Left cardiac atrium (tissue), 4 donors: ENCODE measurements at regions not wholly inside any gene's neighbourhood (a gene's known extent, or its start where the extent isn't known, plus 50 kb on each side); places are given as distances from the start of the nearest gene placed in this dataset.

Source experiments
- ATAC-seq, 2 donors: fragments of 200-7000 bp; cut with Tn5 transposase; one replicate each; pipeline ENCODE4 v1.9.1; 2020; ENCODE audit warnings: mild to moderate bottlenecking in 2 of 2, moderate library complexity in 2 of 2
- DNase-seq: peaks from one replicate; pipeline ENCODE4 v3.0.0-alpha.2; 2020
- intact Hi-C, 2 donors: fragments of 100-400 bp; cut with DNase I; formaldehyde crosslinking; loops; one replicate each; pipeline versions ENCODE4 v1.14.1 to v1.15.1; 2022 to 2023
- donor health status: DM: no; HTN: yes; CAD: no.
- donor health status: DM: no; HTN: yes; CAD: no; lungs with severe emphysema.
- donor health status: DM: yes; HTN: yes; CAD: no.
- donor health status: Dilated cardiomyopathy.

DNA sequence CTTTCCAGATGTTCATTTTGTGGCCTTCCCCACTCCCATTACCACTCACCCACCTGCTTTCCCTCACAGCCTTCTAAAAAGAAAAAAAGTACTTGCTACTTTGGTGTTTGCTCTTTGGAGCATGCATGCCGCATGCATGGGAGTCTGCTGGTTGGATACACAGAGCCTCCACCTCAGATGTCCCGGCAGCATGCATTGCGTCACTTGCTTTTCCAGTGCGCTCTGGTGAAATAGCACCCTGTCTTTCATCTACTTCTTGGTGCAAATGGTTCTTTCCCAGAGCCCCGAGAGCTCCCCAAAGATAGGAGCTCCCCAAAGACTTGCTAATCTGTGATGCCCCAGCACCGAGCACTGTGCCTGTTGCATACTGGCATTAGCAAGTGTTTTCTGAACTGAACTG is 333.2 kb upstream of the ZNF507 start:
- ATAC-seq (no peak), DNase-seq (no peak)
- intact Hi-C loops: no loop called here

DNA sequence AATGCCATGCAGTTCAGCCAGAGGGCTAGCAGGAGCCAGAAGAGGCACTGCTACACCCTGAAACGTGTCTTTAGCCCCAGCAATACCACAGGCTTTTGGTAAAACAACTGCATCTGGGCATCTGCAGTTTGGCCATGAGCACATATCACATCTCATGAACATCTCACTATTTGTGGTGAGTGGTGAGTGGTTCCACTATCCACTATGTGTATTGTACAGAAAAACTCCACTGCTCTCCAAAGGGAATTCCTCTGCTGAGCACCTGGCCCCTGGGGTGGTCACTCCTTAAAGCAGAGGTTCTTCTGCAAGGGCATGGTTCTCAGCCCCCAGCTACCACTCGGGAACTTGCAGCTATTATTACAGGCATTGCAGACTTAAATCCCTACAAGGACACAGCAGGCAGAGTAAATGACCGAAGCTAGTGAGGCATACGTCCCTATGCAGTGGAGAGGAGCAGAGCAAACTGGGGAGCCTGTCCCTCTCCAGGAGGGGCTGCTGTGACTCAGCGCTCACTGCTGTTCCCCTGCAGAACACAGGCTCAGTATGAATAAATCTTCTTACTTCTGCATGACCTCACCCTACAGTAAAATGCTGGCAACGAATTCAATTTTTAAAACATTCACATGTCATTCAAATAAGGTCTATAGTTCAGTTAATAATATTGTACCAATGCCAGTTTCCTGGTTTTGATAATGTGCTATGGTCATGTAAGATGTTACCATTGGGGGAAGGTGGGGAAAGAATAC is 332.4 kb upstream of the ZNF507 start:
- intact Hi-C loops: no loop called here
- DNase-seq (no peak), ATAC-seq (no peak)

DNA sequence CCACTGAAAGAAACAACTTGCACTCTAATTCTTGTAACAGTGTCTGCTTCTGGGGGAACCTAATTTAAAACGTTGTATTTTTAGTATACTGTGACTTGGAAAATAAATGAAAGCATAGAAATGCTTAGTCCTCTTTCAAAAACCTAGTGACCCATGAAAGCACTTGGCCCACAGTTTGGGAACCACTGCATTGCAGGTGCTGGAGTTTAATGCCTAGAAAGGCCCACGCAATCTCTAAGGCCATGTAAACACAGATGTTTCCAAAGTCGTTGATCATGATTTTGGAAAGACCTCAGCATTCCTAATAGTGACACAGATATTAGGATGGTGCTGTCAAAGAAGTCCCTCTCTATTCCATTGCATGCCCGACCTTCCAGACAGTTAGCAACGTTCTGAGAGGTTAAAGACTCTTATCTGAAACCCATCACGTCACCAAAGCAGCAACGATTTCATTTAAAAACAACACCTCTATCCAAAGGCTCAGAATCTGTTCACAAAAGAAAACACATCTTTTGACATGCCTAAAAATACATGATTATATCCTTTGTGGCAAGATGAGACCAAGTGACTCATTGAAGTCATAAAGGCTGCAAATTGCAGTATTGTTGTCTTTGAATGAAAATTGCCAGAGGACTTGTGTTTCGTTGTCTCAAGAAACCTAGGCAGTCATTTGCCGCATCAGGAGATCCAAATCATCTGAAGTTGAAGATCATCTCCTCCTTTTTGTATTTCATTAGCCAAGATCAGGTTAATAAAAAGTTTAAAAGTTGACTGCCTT is 328.0 kb upstream of the ZNF507 start:
- intact Hi-C loops: no loop called here
- DNase-seq (no peak), ATAC-seq (no peak)

DNA sequence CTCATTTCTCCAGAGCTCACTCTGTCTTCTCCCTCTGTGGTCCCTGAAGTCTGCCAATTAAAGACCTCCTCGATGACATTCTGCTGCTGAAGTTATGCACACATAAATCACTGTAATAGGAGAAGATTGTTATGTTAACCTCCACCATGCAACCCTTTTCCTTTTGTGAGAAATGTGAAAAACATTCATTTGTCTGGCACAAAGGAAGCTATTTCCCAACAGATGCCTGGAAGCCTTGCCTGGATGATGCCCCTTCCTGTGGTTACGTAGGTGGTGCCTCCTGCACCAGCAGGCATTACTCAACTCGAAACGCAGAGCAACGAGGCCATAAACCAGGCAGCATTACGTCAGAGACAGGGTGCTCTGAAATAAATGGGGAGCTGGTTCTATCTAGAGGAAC is 327.4 kb upstream of the ZNF507 start:
- intact Hi-C loops: no loop called here
- ATAC-seq: peak; percentile 61 to 97

DNA sequence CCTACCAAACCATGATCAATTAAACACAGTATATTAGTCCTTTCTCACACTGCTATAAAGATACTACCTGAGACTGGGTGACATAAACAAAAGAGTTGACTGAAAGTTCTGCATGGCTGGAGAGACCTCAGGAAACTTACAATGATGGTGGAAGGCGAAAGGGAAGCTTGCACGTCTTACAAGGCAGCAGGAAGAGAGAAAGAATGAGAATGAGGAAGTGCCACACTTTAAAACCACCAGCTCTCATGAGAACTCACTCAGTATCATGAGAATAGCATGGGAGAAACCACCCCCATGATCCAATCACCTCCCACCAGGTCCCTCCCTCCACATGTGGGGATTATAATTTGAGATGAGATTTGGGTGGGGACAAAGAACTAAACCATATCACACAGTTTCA is 324.9 kb upstream of the ZNF507 start:
- ATAC-seq: no peak
- no peak for DNase-seq
- intact Hi-C loops: no loop called here

More for the DNA sequence above, 327.4 kb upstream of the ZNF507 start:
- DNase-seq: peak; percentile 23

DNA sequence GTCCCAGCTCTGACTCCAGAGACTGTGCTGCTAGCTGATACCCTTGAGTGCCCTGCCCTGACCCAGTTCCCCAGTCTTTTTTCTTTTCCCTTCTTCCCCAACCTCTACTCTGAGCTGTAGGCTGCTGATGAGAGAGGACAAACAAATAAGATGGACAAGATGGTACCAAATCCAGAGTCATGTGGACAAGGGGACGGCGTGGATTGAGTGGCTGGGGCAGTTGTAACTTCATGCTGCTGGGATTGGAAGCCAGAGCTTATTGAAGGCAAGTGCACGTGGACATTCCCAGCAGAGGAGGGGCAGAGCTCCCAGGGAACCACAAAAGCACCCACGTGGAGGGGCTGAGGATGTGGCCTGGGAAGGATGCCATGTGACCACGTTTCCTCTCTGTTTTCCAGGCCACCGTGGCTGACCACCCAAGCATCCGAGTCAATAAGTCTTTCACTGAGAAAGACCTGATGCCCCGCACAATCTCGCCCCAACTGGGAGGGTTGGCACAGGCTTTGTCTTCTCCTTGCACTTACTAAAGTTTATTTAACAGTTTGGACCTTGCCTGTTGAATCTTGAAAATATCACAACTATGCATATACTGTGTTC is 323.3 kb upstream of the ZNF507 start:
- intact Hi-C loops: no loop called here
- ATAC-seq: no peak
- no peak for DNase-seq

DNA sequence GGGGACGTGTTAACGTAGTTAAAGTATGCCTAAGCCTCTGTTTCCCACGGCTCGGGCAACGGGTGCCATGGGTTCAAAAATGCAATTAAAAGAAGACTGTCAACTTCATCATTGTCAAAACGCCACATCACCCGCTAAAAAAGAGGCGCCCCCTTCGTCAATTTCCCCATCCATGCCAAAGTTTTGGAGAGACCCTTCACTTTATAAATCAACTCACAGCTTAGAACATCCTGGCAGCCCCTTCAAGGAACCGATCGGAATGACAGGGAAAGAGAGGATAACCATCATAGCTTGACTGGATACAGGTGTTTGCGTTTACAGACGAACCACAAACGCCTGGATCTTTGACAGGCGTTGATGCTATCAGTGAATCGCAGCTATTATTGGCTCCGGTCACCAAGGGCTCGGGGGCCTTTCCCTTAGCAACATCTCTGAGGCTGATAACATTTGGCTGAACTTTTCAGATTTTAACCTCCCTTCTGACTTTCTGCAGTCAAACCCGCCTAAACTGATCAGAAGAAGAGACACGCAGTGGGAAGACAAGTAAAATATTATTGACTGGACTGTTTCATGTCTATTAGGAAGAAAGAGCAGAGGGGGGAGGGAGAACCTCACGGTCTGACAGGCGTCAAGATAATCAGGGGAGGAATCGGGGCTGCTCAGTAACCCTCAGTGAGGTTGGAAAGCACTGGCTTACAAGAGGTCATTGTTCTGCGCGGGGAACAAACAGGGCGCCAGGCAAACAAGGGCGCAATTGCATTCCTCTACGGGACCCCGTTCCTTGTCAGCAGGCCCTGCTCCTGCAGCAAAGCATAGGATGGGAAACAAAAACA is 322.5 kb upstream of the ZNF507 start:
- intact Hi-C loops: no loop called here

DNA sequence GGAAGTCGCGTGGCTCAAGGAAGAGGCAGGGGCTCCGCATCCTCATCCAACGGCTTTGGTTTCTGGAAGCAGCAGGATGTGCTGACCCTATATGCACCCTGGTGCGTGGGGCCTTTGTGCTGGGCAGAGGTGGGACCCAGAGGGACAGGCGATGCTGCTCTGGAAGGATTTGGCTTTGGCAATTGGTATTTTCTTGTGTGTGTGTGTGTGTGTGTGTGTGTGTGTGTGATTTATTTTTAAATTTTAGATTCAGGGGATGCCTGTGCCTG is 321.9 kb upstream of the ZNF507 start:
- ATAC-seq (no peak), DNase-seq (no peak)
- intact Hi-C loops: no loop called here

More for the DNA sequence above, 322.5 kb upstream of the ZNF507 start:
- ATAC-seq: no peak
- DNase-seq: no peak

DNA sequence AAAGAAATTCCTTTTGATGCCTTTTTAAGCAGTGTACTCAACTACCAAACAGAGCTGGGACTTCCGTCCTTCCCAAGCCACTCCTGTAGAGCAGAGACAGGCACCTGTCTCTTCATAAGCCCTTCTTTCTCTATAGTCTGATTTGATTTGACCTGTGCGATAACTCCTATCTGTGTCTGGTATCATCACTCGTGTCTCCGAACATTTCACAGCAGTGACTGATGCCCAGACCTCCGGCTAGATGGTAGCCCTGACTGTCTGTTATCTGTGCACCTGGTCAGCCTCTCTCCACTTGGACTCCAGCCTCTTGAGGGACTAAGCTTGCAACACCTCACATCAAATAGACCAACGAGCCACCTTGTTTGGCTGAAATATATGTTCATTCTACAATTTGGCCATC is 316.2 kb upstream of the ZNF507 start:
- intact Hi-C loops: no loop called here
- ATAC-seq: no peak
- no peak for DNase-seq

DNA sequence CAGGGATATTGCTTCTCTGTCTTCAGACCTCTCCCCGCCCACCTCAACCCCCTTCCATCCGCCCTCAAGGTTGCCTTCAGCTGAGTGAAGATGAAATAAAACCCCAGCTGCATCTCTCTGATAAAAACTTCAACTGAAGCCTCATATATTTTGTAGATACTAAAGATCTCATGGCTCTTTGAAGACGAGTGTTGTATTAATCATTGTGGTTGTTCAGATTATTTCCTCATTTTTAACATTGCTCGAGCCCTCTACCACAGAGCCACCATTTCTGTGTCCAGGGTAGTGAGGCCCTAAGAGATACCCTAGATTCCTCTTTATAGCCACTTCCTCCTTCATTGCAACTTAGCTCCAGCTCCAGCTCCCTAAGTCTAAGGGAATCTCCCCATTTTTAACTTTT is 312.8 kb upstream of the ZNF507 start:
- DNase-seq (no peak), ATAC-seq (no peak)
- intact Hi-C loops: no loop called here

DNA sequence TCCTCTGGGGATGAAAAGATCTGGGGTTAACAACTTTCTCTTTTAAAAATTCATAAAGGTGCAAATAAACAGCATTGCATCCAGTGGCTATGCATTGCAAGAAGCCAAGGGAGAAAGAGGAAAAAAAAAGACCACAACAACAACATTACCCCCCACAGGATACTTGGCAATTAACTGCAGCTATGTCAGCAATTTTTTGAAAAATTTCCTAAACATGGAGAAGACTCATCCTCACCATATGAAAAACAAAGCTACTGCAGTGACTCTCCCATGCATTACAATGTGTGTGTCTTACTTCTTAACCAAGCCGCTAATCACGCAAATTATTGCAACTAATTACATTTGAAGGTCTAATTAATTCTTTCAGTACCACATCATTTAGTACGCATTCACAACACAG is 309.8 kb upstream of the ZNF507 start:
- DNase-seq (no peak), ATAC-seq (no peak)
- intact Hi-C loops: no loop called here

DNA sequence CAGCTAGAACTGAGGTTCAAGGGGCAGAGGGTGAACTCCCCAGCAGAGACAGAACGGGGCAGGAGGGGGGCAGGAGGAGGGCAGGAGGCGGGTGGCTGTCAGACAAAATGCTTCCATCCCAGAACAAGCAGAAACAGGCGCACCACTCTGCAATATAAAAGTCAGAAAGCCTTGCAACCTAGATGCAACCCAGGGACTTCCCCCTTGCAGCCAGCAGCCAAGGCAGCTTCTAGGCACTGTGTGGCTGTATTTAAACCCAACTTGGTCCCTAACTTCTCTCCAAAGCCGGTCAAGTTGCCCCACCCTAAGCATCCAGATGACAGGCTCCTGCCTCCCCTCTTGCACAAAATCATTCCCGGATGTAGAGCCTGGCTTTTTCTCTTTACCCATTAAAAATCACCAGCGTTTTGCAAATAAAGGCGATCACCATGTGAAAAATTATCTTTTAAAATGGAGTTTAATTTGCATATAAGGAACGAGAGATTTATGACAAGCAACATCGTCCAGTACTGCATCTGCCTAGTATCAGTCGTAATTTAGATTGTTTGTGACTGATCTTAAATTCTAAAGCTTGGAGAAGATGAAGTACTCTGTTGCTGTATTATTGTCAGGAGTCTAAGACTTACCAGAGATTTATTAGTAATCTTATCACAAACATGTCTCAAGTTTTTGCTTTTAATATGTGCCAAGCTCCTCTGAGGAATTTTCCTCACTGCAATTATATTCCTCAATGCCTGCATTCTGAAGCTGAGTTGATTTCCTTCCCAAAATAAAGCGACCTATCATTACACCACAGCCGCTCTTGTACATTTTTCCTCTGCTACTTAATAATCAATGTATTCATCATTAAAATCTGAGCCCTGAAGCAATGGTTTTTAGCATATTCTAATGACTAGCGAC is 307.1 kb upstream of the ZNF507 start:
- ATAC-seq: no peak
- intact Hi-C loops: no loop called here
- DNase-seq: no peak

DNA sequence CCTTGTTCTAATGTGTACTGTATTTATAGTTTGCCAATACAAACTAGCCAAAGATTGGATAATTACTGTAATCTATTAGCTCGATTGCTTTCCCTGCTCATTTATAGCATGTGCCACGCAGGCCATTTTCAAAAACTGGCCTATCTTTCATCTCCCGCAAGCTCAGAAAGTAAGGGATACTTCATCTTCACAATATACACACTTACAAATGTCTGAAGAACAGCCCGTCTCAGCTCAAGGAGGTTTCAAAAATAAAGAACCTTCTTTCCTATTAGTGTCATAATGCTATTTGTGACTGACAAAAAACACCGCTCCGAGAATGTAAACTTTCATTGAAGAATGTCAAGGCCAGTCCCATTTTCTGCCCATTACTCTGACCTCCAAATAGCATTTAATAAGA is 306.4 kb upstream of the ZNF507 start:
- DNase-seq (no peak), ATAC-seq (no peak)
- intact Hi-C loops: no loop called here

DNA sequence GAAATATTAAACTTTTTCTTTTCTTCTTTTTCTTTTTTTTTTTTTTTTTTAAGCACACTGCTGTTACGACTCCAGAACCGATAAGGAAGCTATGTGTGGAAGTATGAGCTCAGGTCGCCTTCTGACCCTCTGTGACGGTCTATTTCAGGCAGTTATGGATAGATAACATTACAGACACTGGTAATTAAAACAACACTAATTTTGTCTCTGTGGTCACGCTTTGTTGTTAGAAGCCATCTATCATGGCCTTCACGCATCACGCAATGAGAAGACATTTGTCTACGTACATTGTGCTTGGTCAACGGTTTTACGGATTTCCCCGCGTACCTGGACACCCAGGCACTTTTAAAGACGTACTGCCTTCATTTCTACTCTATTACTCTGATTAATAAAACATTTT is 306.0 kb upstream of the ZNF507 start:
- intact Hi-C loops: no loop called here
- DNase-seq (no peak), ATAC-seq (no peak)

DNA sequence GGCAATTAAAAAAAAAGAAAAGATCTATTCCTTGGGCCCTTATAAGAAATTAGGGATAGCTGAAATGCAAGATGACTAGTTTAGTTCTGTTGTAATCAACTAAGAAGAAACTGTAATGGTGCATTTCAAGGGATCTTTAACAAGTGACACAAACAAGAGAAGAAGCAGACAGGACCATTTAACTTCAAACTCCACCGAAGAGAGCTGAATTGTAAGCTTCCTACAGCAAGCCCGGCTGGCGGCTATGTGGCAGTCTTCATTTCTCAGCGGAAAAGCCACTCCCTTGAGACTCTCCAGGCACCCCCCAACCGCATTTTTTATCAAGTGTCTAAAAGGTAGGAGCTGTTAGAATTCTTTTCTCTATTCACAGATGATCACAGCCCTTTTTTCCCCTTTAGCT is 305.2 kb upstream of the ZNF507 start:
- DNase-seq (no peak), ATAC-seq (no peak)
- intact Hi-C loops: no loop called here

DNA sequence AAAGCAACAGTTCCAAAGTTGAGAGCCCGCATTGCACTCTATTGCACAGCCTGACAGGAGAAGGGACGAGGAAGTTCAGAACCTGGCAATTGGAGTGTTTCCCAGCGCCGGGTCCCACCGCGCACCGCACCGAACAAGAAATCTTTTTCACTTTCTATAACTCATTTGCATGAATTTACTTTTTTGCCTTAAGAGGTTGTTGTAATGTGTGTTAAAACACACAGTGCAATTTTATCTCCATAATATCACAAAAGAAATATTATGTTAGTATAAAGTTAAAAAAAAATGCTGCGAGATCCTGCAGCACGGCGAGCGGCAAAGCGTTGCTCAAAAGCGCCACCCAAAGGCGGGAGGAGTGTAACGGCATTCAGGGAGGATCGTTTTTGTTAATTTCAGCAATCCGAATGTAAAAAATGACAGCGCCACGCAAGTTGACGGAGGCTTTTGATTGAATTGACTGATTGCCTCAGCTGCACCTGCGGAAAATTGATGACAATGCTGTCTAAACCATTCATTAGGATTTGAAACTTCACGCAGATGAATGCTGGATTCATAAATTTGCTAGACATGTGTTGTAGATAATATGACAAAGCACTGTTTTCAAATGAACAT is 303.6 kb upstream of the ZNF507 start:
- intact Hi-C loops: no loop called here
- ATAC-seq (peak in 1 of 2 donors; percentile 33), DNase-seq (peak; percentile 35)

DNA sequence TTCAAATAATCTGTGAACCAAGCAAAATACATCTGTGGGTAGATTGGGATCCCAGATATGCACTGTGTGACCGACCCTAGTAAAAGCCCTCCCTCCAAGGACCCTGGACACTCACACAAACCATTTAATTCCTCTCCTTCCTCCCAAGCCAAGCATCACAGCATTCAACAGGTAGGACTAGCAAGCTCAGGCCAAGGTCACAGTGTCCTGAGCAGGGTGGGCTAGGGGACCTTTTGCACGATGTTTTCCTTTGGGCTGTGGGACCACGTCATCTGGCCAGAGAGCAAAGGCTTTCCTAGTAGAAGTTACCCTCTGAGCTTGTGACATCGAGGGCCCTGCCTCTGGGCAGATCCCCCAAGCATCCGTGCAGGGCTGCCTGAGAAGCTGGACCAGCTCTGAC is 297.6 kb upstream of the ZNF507 start:
- intact Hi-C loops: no loop called here
- ATAC-seq (no peak), DNase-seq (no peak)

DNA sequence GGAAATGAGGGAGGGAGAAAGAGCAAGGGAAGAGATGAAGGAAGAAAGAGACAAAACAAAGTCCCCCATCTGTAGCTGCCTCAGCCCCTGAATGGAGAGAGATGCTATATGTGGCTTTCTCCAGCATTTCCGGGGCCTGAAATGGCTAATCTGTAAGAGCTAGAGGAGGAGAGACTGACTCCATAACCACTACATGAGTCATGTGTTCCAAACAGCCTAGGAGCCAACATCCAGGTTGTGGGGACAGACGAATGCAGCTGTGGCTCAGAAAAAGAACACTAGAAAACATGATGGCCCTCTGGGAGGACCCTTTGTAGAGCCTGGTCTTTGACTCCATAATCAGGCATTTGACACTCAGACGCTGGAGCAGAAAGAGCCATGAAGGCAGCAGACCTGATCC is 292.0 kb upstream of the ZNF507 start:
- intact Hi-C loops: no loop called here
- no peak for ATAC-seq
- no peak for DNase-seq

DNA sequence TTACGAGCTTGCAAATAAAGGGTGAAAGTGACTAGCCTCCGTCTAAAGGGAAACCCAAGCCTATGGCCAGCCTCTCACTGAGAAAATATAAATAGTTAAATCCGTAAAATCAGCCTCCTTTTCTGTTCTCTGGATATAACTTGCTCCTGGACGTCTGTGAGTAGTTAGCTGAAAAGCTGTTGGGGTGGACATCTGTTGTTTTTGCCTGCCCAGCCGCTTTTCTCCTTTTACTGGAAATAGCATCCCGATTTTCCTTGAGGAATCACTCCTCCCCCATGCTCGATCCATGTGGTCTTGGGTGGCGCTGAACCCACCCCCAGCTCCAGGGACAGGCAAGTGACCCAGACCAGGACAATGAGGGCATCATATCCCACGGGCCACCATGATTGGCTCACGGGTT is 291.5 kb upstream of the ZNF507 start:
- ATAC-seq (no peak), DNase-seq (no peak)
- intact Hi-C loops: no loop called here
